ENCODE measurements at regions not wholly inside any gene's neighbourhood (a gene's known extent, or its start where the extent isn't known, plus 50 kb on each side); places are given as distances from the start of the nearest gene placed in this dataset.

DNA sequence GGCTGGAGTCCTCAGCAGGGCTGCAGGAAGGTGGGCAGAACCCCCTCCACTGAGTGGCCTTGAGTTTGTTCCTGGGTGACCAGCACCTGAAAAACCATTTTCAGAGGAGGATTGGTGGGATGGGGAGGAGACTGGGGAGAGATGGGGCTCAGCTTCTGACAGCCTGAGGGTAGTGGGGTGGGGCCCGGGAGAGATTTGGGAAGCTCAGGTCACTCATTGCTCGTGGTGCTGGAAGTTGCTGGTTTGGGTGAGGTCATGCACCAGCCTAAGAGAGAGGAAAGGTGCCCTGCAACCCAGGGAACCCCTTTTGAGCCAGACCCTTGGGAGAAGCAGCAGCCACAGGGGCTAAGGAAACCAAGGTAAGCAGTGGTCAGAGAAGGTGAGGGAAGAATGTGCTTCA lies 100.8 kb downstream of the EBNA1BP2 start:
- TF ChIP-seq PTBP1 (IDR thresholded peaks at IDR 0.05; ENCODE audit: low read depth, low read length, poor library complexity, severe bottlenecking) (no peak), SPEN (CRISPR knock-in tag; IDR thresholded peaks at IDR 0.05; ENCODE audit: low read depth) (no peak), EZH2 (conservative IDR thresholded peaks at IDR 0.05; ENCODE audit: low read depth, low read length) (no peak), HNRNPUL1 (IDR thresholded peaks at IDR 0.05; ENCODE audit: low read depth, low read length) (no peak), RAD21 (CRISPR knock-in tag; IDR thresholded peaks at IDR 0.05) (no peak), NKX3-1 (CRISPR knock-in tag; IDR thresholded peaks at IDR 0.05) (no peak), MTA3 (CRISPR knock-in tag; IDR thresholded peaks at IDR 0.05) (no peak), MEF2D (CRISPR knock-in tag; IDR thresholded peaks at IDR 0.05) (no peak), ZBTB7B (CRISPR knock-in tag; IDR thresholded peaks at IDR 0.05) (no peak), ZNF264 (CRISPR knock-in tag; IDR thresholded peaks at IDR 0.05) (no peak)
- TF ChIP-seq, protein P1, sequence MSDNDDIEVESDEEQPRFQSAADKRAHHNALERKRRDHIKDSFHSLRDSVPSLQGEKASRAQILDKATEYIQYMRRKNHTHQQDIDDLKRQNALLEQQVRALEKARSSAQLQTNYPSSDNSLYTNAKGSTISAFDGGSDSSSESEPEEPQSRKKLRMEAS (IDR thresholded peaks at IDR 0.05): no peak
- TF ChIP-seq, protein P2, sequence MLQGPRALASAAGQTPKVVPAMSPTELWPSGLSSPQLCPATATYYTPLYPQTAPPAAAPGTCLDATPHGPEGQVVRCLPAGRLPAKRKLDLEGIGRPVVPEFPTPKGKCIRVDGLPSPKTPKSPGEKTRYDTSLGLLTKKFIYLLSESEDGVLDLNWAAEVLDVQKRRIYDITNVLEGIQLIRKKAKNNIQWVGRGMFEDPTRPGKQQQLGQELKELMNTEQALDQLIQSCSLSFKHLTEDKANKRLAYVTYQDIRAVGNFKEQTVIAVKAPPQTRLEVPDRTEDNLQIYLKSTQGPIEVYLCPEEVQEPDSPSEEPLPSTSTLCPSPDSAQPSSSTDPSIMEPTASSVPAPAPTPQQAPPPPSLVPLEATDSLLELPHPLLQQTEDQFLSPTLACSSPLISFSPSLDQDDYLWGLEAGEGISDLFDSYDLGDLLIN (CRISPR knock-in tag; IDR thresholded peaks at IDR 0.05; ENCODE audit: borderline replicate concordance): no peak

All from HepG2 (cell line).